HS-27A (cell line): ENCODE measurements at regions not wholly inside any gene's neighbourhood (a gene's known extent, or its start where the extent isn't known, plus 50 kb on each side); places are given as distances from the start of the nearest gene placed in this dataset.

Source experiments
- DNase-seq: peaks from one replicate; pipeline ENCODE4 v3.0.0-alpha.2; 2012; ENCODE audit warnings: low read depth, missing footprints

DNA sequence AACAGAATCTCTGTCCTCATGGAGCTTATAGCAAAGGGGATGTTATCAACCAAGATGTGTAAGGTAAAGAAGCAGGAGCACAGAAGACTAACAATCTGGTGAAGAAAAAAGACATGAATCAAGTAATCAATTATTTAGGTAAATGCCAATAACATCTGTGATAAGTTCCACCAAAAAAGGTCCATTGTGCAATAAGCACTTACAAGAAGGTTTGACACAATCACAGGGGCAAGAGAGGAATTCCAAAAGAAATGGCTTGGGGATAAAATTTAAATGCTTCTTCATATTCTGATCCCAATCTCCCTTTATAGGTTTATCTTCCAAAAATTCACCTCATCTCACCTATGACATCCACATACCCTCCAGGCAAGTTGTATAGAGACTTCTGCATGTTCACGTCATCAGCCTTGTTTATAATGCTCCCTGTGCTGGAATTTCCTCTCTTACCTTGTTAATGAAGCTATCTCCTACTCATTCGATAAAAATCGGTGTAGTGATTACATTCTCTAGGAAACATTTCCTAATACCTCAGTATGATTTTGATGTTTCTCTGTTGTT, 53.6 kb upstream of the DPT start:
- DNase-seq = no peak

DNA sequence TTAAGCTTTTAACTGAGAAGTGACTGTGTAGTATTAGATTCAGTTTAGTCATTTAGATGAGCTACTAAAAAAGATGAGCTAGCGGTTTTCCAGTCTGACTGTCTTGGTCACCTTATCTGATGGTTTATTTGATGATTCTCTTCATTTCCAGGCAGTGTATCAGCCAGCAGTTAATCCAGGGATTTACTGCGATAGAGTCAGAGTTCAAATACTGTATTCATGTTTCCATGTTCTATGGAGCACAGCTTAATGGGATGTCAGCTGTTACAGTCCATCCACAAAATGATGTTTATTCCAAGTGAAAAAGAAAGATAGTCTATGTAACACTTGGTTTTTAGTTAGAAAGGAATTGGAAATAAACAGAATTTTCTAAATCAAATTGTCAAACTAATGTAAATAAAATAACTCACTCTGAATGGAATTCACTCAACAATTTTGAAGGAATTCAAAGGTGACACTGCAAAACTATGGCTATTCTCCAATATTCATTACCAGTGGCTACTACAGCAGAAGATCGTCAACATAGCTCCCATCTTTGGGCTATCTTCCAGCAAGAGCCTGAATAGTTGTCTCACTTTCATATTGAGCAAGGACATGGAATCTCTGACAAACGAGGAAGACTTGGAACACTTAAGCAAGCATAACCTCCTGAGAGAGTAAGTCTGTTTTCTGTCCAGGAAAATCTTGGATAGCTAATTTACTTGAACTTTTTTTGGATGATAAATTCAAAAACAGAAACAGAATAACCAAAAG, 54.6 kb upstream of the DPT start:
- no peak for DNase-seq

- DNase-seq = no peak
Observed at GRCh38 chr1:168786476-168787330, 57.7 kb upstream of the DPT start.

DNA sequence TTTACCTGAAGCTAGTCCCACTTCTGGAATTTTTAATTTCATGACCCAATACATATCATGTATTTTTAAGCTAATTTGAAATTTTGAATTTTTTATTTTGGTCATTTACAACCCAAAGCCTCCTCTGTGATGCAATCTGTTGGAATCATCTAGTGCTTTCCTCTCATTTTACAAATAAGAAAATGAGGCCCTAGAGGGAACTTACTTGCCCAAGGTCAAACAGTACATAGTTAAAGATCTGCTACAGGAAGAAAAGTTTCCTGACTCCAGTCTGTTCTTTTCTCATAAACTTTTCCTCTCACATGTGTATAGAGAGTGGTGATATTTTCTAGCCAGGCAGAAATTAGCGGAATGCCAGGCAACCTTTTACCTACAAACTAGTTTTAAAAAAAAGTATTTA, 59.3 kb upstream of the DPT start:
- no peak for DNase-seq

- no peak for DNase-seq
Observed at GRCh38 chr1:168789501-168789900, 60.5 kb upstream of the DPT start.

DNA sequence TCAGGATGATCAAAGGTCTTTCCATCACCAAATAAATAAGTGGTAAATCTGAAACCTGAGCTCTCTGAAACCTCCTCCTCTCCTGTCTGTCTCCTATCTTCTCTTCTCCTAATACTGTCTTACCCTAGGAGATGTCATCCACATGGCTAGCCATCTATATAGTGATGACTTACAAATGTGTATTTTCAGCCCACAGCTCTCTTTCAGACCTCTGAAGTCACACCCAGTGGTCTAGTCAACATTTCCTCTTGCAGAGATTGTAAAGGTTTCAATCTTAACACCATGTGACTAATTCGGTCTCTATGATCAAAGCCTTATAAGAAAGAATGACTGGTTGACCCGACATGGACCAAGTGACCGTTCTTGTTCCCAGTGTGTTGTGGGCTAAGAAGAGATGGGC, 63.1 kb upstream of the DPT start:
- DNase-seq = no peak

DNA sequence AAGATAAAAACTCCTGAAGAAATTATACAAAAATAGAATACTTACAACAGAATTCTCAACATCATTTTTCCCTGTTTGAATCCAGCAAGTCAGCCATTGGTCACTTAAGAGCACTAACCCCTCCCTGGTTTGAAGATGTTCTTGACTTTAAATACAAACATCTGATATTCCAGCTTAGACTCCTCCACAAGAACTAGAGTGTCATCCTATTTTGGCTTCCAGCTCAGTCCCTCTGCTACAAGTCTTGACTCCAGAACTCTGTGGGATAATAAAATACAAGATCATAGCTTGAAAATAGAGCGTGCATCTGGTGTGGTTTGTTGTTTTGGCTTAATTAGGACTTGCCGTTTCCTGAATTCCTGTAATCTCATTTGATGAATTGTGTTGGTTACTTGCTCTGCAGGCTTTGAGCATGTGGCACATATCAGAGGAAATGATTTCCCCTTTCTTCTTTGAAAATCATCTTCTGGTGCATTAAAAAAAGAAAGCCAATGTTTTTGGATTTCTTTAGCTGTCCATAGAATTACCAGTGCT, 63.7 kb upstream of the DPT start:
- DNase-seq = no peak

DNA sequence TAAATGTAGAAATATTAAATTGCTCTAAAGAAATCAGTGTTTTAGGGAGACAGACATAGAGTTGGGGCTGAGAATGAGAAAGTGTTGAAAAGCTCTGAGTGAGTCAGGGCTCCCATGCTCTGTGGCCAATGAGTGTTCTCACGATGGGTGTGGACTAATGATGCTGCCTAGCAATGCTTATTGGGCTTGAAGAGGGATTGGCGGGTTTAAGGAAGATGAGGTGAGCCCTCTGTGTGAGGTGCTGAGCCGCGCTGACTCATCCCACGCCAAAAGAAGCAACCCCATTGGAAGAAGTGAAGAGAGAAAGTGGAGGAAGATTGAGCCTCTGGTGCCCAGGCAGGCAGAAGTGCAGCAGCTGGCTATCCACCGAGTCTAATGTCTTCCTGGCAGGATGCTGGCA, 65.1 kb upstream of the DPT start:
- no peak for DNase-seq

- no peak for DNase-seq
Observed at GRCh38 chr1:168795681-168796080, 66.7 kb upstream of the DPT start.

GRCh38 chr1:168799927-168800605, 71.1 kb upstream of the DPT start:
- DNase-seq = no peak

GRCh38 chr1:168801032-168801745, 72.2 kb upstream of the DPT start:
- no peak for DNase-seq

DNA sequence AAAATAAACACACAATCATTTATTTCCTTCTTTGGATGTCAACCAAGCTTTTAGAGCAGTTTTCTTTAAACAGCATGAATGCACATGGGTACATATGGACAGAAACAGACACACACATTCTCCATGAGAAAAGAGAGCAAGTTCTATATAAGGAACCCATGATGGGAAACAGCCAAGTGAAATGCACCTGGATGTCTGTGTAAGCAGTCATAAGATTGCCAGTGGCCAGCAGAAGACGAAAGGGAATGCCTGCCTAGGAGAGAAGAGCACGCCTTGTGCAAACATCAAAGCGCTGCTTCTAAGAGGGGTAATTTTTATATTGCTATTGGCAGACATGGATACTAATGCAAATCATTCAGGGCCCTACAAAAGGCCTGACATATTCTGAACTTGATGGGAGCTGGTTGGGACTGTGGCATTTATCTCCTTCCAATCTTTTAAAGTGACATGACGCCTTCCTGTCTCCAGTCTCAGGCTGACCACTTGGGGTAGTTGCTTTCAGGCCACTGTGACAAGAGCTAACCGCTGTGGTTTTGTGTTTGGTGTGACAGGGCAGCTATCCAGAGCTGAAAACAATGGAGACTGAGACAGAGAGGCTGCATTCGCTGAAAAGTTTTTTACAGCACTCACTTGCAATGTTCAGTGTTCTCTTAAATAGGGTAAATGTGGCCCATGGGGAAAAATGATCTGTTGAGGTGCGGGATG, 75.0 kb upstream of the DPT start:
- no peak for DNase-seq

GRCh38 chr1:168806952-168807351, 77.9 kb upstream of the DPT start:
- DNase-seq = no peak

DNA sequence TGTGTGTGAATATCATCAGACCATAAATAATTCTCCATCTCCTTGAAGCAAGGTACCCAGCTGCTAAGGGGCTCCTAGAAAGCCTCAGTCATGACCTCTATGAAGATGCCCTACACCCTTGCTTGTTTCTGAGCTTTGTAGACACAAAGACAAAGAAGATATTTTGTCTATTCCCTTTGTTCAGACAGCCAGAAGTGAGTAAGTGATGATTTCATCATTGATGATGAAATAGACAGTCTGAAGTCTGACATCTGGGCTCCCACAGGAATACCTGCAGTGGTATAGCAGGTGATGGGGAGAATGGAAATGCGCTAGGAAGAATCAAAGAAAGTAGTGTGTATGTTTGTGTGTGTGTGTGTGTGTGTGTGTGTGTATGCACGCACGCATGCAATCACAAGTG, 82.2 kb upstream of the DPT start:
- DNase-seq = no peak

- DNase-seq = no peak
Observed at GRCh38 chr1:168819668-168820067, 90.7 kb upstream of the DPT start.

DNA sequence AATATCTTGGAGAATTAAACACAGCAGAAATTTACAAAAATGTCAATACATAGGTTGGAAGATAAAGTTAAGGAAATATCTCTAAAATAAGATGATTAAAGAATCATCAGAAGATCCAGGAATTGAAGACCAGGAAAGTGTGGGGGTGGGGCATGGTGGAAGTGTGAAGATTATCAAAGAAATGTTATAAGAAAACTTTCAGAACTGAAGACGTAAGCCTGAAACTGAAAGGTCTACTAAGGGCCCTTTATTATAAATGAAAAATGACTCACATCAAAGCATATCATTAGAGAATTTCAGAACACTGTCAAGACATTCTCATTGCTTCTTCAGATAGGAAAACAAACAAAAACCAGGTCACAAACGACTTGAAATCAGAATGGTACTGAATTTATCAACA, 92.4 kb upstream of the DPT start:
- DNase-seq = no peak

GRCh38 chr1:168822911-168823310, 93.9 kb upstream of the DPT start:
- DNase-seq = no peak

- no peak for DNase-seq
Observed at GRCh38 chr1:168823988-168824387, 95.0 kb upstream of the DPT start.

DNA sequence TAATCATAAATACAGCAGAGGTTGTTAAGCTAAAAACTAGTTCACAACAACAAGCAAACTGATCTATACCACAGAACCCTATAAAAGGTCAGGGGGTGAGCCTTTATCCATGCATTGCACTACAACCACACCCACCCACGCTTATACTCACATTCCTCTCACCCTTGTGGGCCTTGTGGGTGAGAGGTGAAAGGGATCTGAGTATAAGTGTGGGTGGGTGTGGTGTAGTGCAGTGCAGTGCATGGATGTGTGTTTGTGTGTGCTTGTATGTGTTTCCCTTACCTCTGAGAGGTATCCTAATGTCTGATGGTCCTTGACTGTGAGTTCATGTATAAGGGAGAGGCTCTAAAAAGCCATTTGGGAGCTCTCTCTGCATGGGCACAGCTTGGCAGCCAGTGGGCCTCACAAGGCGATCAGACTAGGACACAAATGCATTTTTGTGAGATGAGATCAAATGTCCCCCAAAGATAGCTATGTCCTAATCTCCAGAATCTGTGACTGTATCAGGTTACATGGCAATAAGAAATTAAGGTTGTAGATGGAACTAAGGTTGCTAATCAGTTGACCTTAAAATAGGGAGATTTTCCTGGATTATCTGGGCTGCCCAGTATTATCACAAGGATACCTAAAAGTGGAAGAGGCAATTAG, 95.5 kb upstream of the DPT start:
- no peak for DNase-seq

DNA sequence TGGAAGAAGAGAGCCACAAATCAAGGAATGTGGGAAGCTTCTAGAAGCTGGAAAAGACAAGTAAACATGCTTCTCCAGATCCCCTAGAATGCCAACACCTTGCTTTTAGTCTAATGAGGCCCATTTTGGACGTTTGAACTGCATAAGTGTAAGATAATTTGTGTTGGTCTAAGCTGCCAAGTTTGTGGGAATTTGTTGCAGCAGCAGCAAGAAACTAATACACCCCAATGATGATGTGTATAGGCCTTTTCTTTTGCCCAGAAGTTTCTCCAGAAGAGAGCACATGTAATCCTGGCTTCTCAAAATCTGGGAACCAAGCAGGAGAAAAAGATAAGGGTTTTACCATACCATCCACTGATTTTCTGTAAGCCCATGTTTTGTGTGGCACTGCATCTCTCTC, 96.1 kb upstream of the DPT start:
- DNase-seq = no peak

DNA sequence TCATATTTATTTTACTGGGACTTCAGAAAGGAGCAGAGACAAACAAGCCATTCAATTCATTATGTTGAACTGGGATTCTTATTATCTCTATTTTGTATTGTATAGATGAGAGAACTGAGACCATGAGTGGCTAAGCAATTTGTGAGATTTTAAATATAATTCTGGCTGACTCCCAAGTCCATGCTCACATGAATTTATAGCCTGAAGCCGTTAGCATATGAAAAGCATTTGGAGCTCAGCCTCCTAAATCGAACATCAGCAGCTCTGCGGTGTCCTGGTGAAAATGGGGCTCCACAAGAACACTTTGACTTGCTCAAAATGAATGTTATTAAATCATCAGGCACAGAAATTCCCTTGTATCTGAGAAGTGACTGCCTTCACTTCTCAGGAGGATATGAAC, 96.8 kb upstream of the DPT start:
- no peak for DNase-seq
